ENCODE measurements at regions not wholly inside any gene's neighbourhood (a gene's known extent, or its start where the extent isn't known, plus 50 kb on each side); places are given as distances from the start of the nearest gene placed in this dataset.

DNA sequence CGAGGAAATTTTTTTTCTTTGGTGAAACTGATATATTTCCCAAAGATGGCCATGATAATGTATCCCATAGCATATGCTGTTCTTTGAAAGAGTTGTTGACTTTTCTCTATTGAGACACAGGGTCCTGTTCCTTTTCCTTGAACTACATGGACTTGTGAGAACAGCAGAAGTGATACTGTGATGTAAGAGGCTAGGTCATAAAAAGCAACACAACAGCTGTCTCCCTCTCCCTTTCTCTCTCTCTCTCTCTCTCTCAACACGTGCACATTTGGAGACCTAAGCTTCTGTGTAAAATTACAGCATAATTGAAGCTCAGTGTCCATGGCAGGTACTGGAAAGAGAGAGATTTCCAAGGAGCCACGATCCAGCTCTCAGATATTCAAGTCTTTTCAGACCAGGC lies 1712.4 kb downstream of the EFNB2 start:
- no peak for DNase-seq (ENCODE audit: low read depth)
- no peak for TF ChIP-seq CTCF (IDR thresholded peaks at IDR 0.05; ENCODE audit: control insufficient read depth, insufficient read depth, low read depth, low read length, missing control alignments)
- no peak overlapping the region for H3K4me3 ChIP-seq (ENCODE audit: control insufficient read depth, low read depth, low read length)

DNA sequence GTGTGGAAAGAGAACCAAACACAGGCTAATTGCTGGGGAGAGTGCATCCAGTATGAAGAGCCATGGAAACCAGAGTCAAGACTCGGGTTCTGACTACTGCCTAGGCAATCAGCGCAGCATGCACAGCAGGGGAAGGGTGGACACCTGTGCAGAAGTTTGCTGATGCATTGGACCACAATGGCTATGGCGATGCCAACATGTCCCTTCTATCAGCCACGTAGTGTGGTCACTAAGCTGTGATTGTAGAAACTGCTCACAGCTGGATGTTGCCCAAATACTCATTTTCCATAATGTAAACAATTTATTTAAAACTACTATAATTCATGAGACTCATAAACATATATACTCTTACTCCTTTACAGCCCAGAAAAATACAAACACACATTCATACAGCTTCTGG lies 1718.2 kb downstream of the EFNB2 start:
- TF ChIP-seq CTCF (IDR thresholded peaks at IDR 0.05; ENCODE audit: control insufficient read depth, insufficient read depth, low read depth, low read length, missing control alignments), result no peak
- no peak for DNase-seq (ENCODE audit: low read depth)
- H3K4me3 ChIP-seq (ENCODE audit: control insufficient read depth, low read depth, low read length), result no peak overlapping the region

- no peak for TF ChIP-seq CTCF (IDR thresholded peaks at IDR 0.05; ENCODE audit: control insufficient read depth, insufficient read depth, low read depth, low read length, missing control alignments)
- H3K4me3 ChIP-seq (ENCODE audit: control insufficient read depth, low read depth, low read length), result no peak overlapping the region
- DNase-seq (ENCODE audit: low read depth), result no peak
These were observed 1718.7 kb downstream of the EFNB2 start for GRCh38 chr13:104816726-104817125.

DNA sequence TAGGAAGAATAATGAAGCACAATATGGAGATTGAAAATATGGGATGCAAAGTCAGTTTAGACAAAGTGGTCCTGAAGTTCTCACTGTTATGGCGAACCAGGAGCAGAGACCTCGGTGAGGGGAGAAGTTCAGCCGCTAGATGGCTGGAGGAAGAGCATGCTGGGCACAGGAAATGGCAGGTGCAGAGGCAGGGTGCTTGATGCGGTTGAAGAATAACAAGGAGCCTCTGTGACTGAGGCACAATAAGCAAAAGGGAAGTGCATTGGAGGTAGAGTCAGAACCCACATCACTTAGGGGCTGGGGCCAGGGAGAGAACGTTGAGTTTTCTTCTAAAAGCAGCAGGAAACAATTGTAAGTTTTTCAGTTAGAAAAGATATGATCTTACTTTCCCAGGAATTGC lies 1725.2 kb downstream of the EFNB2 start:
- no peak for DNase-seq (ENCODE audit: low read depth)
- TF ChIP-seq CTCF (IDR thresholded peaks at IDR 0.05; ENCODE audit: control insufficient read depth, insufficient read depth, low read depth, low read length, missing control alignments), result no peak

GRCh38 chr13:104809483-104809882 lies 1726.0 kb downstream of the EFNB2 start:
- H3K4me3 ChIP-seq (ENCODE audit: control insufficient read depth, low read depth, low read length), result no peak overlapping the region
- DNase-seq (ENCODE audit: low read depth), result no peak
- no peak for TF ChIP-seq CTCF (IDR thresholded peaks at IDR 0.05; ENCODE audit: control insufficient read depth, insufficient read depth, low read depth, low read length, missing control alignments)

More for the DNA sequence above, 1725.2 kb downstream of the EFNB2 start:
- no peak overlapping the region for H3K4me3 ChIP-seq (ENCODE audit: control insufficient read depth, low read depth, low read length)

DNA sequence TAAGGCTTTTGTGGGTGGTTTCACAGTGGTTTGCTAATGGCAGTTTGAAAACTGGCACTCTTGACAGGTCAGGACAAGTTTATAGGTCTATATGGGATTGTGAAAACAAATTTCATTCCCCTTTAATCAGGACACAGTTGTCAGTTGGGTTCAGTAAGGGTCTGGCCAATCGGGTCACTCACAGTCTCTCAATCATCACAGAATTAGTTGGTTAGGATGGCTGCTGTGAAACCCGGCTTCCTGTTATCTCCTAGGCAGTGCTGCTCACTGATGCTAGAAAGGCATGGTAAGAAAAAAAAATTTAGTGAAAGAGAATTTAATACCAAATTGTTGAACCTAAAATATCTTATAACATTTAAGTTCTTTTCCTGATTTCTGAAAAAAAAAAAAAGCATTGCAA lies 1730.1 kb downstream of the EFNB2 start:
- TF ChIP-seq CTCF (IDR thresholded peaks at IDR 0.05; ENCODE audit: control insufficient read depth, insufficient read depth, low read depth, low read length, missing control alignments), result no peak
- H3K4me3 ChIP-seq (ENCODE audit: control insufficient read depth, low read depth, low read length), result no peak overlapping the region
- no peak for DNase-seq (ENCODE audit: low read depth)

DNA sequence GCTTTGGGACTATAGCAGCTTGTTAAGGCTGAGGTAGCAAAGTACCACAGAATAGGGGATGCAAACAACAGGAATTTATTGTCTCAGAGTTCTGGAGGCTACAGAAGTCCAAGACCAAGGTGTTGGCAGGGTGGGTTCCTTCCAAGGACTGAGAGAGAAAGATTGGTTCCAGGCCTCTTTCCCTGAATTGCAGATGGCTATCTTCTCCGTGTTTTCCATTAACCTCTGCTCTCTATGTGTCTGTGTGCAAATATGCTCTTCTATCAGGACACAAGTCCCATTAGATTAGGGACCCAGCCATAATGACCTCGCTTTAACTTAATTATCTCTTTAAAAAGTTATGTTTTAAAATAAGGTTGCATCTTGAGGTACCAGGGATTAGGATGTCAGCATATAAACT lies 1732.9 kb upstream of the SLC10A2 start:
- no peak for DNase-seq (ENCODE audit: low read depth)
- H3K4me3 ChIP-seq (ENCODE audit: control insufficient read depth, low read depth, low read length), result no peak overlapping the region
- no peak for TF ChIP-seq CTCF (IDR thresholded peaks at IDR 0.05; ENCODE audit: control insufficient read depth, insufficient read depth, low read depth, low read length, missing control alignments)

Data from AG09309 (cell line).